ENCODE measurements at regions not wholly inside any gene's neighbourhood (a gene's known extent, or its start where the extent isn't known, plus 50 kb on each side); places are given as distances from the start of the nearest gene placed in this dataset.

DNA sequence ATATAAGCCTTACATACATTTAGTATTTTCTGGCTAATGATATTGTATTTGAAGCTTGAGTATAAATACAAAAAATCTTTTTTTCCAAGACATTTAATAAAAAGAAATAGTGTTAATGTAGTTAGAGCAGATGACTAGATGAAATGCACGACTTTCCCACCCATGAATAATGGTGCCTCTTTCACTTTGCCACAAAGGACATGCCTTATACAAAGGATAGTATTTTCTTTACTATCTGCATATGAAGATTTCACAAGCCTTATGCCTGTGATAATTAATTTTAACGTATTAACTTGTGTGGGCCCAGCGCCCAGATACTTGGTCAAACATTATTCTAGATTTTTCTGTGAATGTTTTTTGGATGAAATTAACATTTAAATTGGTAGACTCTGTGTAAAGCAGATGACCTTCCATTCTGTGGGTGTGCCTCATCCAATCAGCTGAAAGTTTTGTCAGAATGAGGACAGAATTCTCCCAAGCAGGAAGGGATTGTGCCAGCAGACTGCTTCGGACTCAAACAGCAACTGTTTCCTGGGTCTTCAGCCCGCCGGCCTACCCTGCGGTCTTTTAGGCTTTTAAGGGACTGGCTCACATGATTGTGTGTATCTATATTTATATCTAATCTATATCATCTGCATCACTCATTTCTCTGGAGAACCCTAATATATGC is 115.4 kb downstream of the USP22 start:
- TF ChIP-seq POLR2A (IDR thresholded peaks at IDR 0.05; ENCODE audit: low read length) (no peak), GATA1 (IDR thresholded peaks at IDR 0.05; ENCODE audit: low read depth, low read length) (no peak)

Data from erythroblast (primary cell).